ENCODE measurements at regions not wholly inside any gene's neighbourhood (a gene's known extent, or its start where the extent isn't known, plus 50 kb on each side); places are given as distances from the start of the nearest gene placed in this dataset.

- TF ChIP-seq CTCF (IDR thresholded peaks at IDR 0.05) (no peak), POLR2AphosphoS5 (IDR thresholded peaks at IDR 0.05) (no peak), POLR2A (IDR thresholded peaks at IDR 0.05) (no peak), EP300 (IDR thresholded peaks at IDR 0.05) (no peak)
Measured at GRCh38 chr10:21359202-21359601, 166.3 kb downstream of the SKIDA1 start.

Data from stomach (tissue), 4 donors.